GM19395 (cell line): ENCODE measurements at regions not wholly inside any gene's neighbourhood (a gene's known extent, or its start where the extent isn't known, plus 50 kb on each side); places are given as distances from the start of the nearest gene placed in this dataset.

Experiments used
- ATAC-seq: cut with Tn5 transposase; IDR thresholded peaks from one replicate; pipeline ENCODE4 v1.9.1; 2021; ENCODE audit warnings: mild to moderate bottlenecking, moderate library complexity; ENCODE audit not compliant: unreplicated experiment

DNA sequence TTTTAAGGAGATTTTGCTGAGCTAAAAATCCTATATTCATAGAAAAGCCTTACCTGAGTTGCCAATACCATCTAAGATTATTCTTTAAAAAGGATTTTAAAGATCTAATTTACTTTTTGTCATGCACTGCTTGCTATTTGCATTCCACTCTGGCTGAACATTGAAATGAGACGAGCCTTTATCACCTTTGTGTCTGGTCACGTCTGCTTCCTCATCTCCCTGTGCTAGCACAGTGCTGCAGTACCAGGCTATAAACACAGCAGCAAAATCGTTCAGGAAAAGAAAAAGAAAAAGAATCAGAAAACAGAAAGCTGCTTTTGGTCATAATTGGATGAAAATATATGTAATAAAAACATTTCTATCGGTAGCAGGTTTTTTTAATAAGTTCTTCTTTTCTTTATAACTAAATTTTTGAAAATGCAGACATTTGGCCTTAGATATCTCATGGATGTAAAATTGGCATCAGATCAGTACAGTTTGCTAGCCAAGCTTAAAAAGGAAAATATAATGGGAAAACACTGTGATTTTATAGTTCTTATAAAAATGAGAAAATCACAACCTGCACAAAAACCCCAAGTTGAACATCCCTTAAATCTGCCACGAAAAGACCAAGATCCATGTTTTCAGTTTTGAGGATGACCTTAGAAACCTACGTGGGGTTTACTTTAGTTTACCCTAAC lies 735.7 kb upstream of the CXADR start:
- no peak for ATAC-seq

- no peak for ATAC-seq
Observed at GRCh38 chr21:16788584-16788983, 724.3 kb upstream of the CXADR start.

GRCh38 chr21:16789636-16790035 lies 723.2 kb upstream of the CXADR start:
- ATAC-seq: no peak

DNA sequence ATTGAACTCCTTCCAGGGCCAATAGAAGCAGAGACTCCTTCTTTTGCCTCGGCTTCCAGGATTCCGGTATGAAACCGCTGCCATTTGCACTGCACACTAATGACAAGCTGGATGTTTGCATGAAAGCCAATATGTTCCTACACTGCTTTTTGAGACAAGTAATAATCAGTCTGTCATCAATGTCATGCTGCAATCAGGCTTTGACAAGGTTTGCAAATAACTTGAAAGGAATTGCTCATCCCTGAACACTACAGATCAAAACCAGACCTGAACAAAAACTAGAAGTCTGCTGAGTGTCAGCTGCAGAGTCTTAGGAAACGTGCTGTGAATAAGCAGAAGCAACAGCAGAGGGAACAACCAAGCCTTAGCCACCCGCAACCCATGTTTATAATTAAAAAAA lies 720.7 kb upstream of the CXADR start:
- ATAC-seq: no peak

DNA sequence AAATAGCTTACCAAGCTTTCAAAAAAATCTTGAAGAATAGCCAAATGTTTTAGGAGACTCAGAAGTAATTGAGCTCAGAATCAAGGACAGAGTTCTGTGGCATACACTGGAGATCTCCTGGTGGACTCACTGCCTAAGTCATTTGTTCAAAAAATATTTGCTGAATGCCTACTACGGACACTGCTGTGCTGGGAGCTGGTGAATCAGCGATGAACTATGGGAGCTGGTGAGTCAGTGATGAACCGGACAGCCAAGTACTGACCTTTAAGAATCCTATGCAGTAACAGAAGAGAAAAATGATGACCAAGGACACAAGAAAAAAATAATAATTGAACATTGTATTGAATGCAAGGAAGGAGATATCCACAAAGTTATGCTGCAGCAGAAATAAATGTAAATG lies 717.9 kb upstream of the CXADR start:
- no peak for ATAC-seq

DNA sequence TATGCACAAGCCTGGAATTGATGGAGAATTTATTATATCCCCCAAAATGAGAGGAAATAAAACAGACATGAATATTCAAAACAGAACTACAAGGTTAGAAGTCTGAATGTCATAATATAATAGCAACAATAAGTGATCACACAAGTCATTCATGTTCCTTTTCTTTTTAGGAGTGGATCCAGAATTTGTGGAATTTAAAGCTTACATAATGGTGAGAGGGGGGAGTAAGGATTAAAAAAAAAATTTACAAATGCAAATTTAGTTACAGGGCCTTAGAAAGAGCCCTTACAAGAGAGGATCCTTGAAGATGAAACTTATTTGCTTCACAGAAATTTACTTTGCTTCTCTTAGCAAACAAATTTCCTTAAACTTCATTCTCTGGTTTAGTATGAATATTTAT lies 716.1 kb upstream of the CXADR start:
- ATAC-seq: no peak

DNA sequence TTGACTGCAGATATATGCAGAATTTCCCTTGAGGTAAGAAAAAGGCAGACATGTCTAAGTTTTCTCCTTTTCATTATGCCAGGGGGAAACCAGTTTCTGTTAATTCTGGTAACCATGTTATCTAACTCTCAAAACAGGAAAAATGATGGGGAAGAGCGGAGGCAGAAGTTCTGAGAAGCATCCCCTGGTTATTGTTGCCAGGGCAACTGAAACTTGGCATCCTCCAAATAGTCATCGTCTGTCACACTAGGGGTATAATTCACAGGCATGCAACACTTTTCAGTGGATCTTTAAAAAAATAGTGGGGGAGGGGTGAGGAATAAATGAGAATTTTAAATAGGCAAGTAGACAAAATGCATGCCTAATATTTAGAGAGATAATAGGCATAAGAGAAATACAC lies 715.3 kb upstream of the CXADR start:
- no peak for ATAC-seq

DNA sequence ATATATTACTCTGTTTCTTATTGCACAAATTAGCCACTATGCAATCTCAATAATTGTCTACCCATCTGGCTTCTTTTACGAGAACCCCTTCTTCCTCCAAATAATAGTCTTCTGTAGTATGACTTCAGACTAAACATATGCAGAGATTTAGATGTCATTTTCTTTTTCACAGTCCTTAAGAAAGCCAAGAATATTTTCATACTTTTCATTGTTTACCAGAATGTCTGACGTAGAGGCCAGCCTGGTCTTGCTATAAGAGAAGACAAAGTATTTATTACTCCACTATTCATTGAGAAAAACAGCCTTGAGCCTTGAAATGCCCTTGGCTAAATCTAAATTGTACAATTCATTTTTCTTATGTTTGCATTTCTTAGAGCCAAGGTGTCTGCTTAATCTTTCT lies 714.9 kb upstream of the CXADR start:
- no peak for ATAC-seq

GRCh38 chr21:16800536-16801275 lies 712.1 kb upstream of the CXADR start:
- ATAC-seq: no peak

DNA sequence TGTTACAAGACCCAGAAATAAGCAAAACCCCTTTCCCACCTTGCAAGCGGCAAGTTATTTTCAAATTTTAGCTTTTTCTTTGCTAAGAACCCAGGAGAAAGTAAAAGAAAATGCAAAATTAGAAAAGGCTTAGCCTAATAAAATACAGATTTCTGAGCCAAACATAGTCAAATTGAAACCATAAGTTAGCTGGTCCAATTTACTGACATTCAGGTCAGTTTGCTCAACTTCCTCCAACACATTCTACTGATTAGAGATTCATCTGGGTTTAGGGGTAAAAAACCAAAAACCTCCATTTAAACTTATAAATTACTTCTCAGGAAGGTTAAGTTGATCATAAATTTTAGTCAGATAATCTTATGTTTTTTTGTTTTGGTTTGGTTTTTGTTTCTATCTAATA lies 701.8 kb upstream of the CXADR start:
- ATAC-seq: no peak

DNA sequence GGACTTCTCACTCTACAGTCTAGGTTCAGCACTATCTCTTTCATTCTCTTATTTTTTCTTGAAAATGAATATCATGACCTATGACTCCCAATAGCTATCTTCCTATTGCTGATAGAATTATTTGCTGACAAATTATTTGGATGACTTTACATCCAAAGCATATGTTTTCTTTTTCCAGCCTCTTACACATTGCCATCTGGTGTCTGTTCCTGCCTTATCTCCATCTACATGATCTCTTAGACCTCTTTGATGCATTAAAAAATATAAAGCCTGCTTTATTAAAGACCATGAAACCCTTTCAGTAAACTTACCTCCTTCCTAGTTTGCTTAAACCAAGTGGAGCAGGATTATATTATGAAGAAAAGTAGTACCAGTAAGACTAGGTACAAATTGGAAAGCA lies 700.9 kb upstream of the CXADR start:
- no peak for ATAC-seq

- ATAC-seq: no peak
Observed at GRCh38 chr21:16815243-16815642, 697.6 kb upstream of the CXADR start.

GRCh38 chr21:16821588-16821987 lies 691.3 kb upstream of the CXADR start:
- ATAC-seq: no peak

GRCh38 chr21:16829532-16829931 lies 683.3 kb upstream of the CXADR start:
- no peak for ATAC-seq

- ATAC-seq: no peak
Observed at GRCh38 chr21:16832791-16833190, 680.1 kb upstream of the CXADR start.

GRCh38 chr21:16834791-16835190 lies 678.1 kb upstream of the CXADR start:
- ATAC-seq: no peak

GRCh38 chr21:16837321-16837720 lies 675.5 kb upstream of the CXADR start:
- no peak for ATAC-seq

DNA sequence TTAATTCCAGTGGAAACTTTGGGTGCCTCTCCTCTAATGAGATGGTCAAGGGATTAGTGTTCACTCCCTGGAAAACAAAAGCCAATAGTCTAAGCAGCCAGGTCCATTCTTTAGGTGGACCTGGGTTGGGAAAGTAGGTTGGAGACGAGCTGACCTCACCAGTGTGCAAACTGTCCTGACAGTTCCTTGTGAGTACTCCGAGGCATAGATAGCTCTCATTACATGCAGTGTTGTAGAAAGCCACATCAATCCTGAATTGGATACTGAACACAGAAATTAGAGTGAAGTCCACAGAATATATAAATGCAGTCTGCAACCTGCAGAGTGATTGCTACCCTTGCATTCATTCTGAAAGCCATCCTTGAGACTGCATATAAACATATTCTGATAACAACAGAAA lies 675.1 kb upstream of the CXADR start:
- no peak for ATAC-seq

- ATAC-seq: no peak
Observed at GRCh38 chr21:16838331-16838730, 674.5 kb upstream of the CXADR start.

- ATAC-seq: no peak
Observed at GRCh38 chr21:16840538-16840937, 672.3 kb upstream of the CXADR start.

DNA sequence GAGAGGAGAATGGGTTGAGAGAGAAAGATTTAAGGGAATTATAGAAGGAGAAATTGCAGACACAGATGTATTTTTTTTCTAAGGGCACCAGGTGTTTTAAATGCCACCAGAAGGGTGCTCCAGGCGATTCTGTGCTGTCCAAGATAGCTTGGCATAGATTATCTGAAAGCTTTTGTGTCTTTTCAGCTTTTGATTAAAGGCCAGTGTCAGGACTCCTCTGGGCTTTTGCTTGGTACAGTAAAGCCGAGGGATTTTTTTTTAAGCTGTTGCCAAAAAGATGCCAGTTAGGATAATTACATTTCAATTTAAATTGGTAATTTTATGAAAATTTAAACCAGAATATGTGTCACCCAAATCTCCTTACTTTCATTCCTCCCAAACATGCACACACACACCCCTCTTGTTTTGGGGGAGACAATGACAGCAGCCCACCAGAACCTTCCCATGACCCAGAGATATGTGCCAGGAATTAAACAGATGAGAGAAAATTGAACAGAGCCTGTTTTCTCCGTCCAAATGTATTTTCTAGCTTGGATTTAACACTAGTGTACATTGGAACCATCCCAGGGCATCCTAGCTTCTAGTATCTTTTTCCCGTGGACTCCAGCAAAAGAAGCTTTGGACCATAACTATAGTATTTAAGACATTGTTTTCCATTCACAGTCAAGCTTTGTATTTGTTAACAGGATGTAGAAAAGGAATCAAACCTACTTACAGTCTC lies 670.7 kb upstream of the CXADR start:
- ATAC-seq: no peak

- ATAC-seq: no peak
Observed at GRCh38 chr21:16842696-16843035, 670.2 kb upstream of the CXADR start.
